ENCODE measurements at regions not wholly inside any gene's neighbourhood (a gene's known extent, or its start where the extent isn't known, plus 50 kb on each side); places are given as distances from the start of the nearest gene placed in this dataset.

GRCh38 chr22:22159384-22159783, 85.2 kb upstream of the VPREB1 start:
- no peak for TF ChIP-seq EZH2 (IDR thresholded peaks at IDR 0.05; ENCODE audit: borderline replicate concordance, low read depth, low read length, severe bottlenecking)
- no peak for TF ChIP-seq CTCF (IDR thresholded peaks at IDR 0.05; ENCODE audit: extremely low read depth in 1 of 2, insufficient read depth in 1 of 2, low read depth in 1 of 2, low read length in 2 of 2)

Measured in endothelial cell of umbilical vein (primary cell).